GM23338 (cell line): ENCODE measurements at regions not wholly inside any gene's neighbourhood (a gene's known extent, or its start where the extent isn't known, plus 50 kb on each side); places are given as distances from the start of the nearest gene placed in this dataset.
A peak's percentile ranks its signal among the peaks of the same experiment; 100 is the strongest.

Experiments used
- ATAC-seq: fragments of 200-7000 bp; cut with Tn5 transposase; 3 replicates; pipeline ENCODE4 v1.9.1; 2020
- DNase-seq: peaks from one replicate; pipeline ENCODE4 v3.0.0-alpha.2; 2015; ENCODE audit warnings: low spot score
- H2AFZ ChIP-seq: fragments of 200-600 bp; sonication (generic); 2 replicates; pipeline ENCODE4 v1.8.0; 2016; ENCODE audit warnings: antibody characterized with exemption, mild to moderate bottlenecking, moderate library complexity
- H3F3A ChIP-seq: fragments of 200-600 bp; sonication (generic); replicated peaks from 2 replicates; pipeline ENCODE4 v1.8.0; 2017; ENCODE audit warnings: antibody characterized with exemption, mixed run types, low read depth
- H3K27ac ChIP-seq: fragments of 200-600 bp; sonication (generic); 2 replicates; pipeline ENCODE4 v1.6.1; 2016; ENCODE audit warnings: low read depth
- H3K27me3 ChIP-seq: fragments of 200-600 bp; sonication (generic); 2 replicates; pipeline ENCODE4 v1.8.0; 2016; ENCODE audit warnings: mild to moderate bottlenecking, mixed run types, moderate library complexity; ENCODE audit not compliant: insufficient read depth
- H3K36me3 ChIP-seq: fragments of 200-600 bp; sonication (generic); 2 replicates; pipeline ENCODE4 v1.8.0; 2016; ENCODE audit warnings: mild to moderate bottlenecking; ENCODE audit not compliant: insufficient read depth
- H3K4me1 ChIP-seq: fragments of 200-600 bp; sonication (generic); 2 replicates; pipeline ENCODE4 v1.8.0; 2016; ENCODE audit warnings: mild to moderate bottlenecking, moderate library complexity; ENCODE audit not compliant: insufficient read depth
- H3K4me2 ChIP-seq: fragments of 200-600 bp; sonication (generic); 2 replicates; pipeline ENCODE4 v1.7.1; 2017; ENCODE audit warnings: mixed run types
- H3K4me3 ChIP-seq: fragments of 200-600 bp; sonication (generic); 2 replicates; pipeline ENCODE4 v1.6.1; 2016; ENCODE audit warnings: mixed run types
- H3K79me2 ChIP-seq: fragments of 200-600 bp; sonication (generic); replicated peaks from 2 replicates; pipeline ENCODE4 v1.8.0; 2017; ENCODE audit warnings: mild to moderate bottlenecking; ENCODE audit not compliant: insufficient read depth
- H3K9me2 ChIP-seq: fragments of 200-600 bp; sonication (generic); 2 replicates; pipeline ENCODE4 v1.8.0; 2017; ENCODE audit not compliant: insufficient read depth
- H4K20me1 ChIP-seq: fragments of 200-600 bp; sonication (generic); replicated peaks from 2 replicates; pipeline ENCODE4 v1.8.0; 2017; ENCODE audit warnings: mild to moderate bottlenecking; ENCODE audit not compliant: insufficient read depth
- H3K27ac Mint-ChIP-seq: 2 replicates; pipeline ENCODE4 v1.8.0; 2020; ENCODE audit warnings: inconsistent platforms, mild to moderate bottlenecking, moderate library complexity, mixed read lengths
- H3K27me3 Mint-ChIP-seq: 3 replicates; pipeline ENCODE4 v1.8.0; 2022; ENCODE audit warnings: low read depth, mild to moderate bottlenecking, moderate library complexity, mixed read lengths, inconsistent platforms; ENCODE audit not compliant: insufficient read depth, poor library complexity
- H3K36me3 Mint-ChIP-seq: 3 replicates; pipeline ENCODE4 v1.8.0; 2021; ENCODE audit warnings: low read depth, mild to moderate bottlenecking, inconsistent platforms, moderate library complexity, mixed read lengths
- H3K4me1 Mint-ChIP-seq: 3 replicates; pipeline ENCODE4 v1.8.0; 2020; ENCODE audit warnings: mild to moderate bottlenecking, inconsistent platforms, mixed read lengths
- H3K4me3 Mint-ChIP-seq: 3 replicates; pipeline ENCODE4 v1.8.0; 2021; ENCODE audit warnings: moderate library complexity, mild to moderate bottlenecking, inconsistent platforms, mixed read lengths
- H3K9me3 Mint-ChIP-seq: 3 replicates; pipeline ENCODE4 v1.8.0; 2020; ENCODE audit warnings: moderate library complexity, mild to moderate bottlenecking, inconsistent platforms, mixed read lengths
- EZH2 ChIP-seq: fragments of 200-600 bp; sonication (generic); IDR thresholded peaks from one replicate; pipeline ENCODE4 v1.8.0; 2017; ENCODE audit warnings: antibody characterized with exemption, mild to moderate bottlenecking, low read depth; ENCODE audit not compliant: unreplicated experiment
- EZH2phosphoT487 ChIP-seq: fragments of 200-600 bp; sonication (generic); IDR thresholded peaks from one replicate; pipeline ENCODE4 v1.8.1; 2018; ENCODE audit warnings: antibody characterized with exemption; ENCODE audit not compliant: unreplicated experiment
- JUNB ChIP-seq: IDR thresholded peaks from one replicate; pipeline ENCODE4 v1.6.1; 2016; ENCODE audit warnings: antibody characterized with exemption; ENCODE audit not compliant: unreplicated experiment
- NANOG ChIP-seq: IDR thresholded peaks from 2 replicates; pipeline ENCODE4 v1.6.1; 2016; ENCODE audit warnings: antibody characterized with exemption, borderline replicate concordance
- POLR2AphosphoS5 ChIP-seq: IDR thresholded peaks from 2 replicates; pipeline ENCODE4 v1.6.1; 2016; ENCODE audit warnings: antibody characterized with exemption, low read depth
- STAT1 ChIP-seq: IDR thresholded peaks from one replicate; pipeline ENCODE4 v1.6.1; 2016; ENCODE audit warnings: antibody characterized with exemption; ENCODE audit not compliant: unreplicated experiment
- ZNF331 ChIP-seq: fragments of 250-450 bp; sonication (Bioruptor Pico); IDR thresholded peaks from 2 replicates; pipeline ENCODE4 v1.5.0; 2020; ENCODE audit warnings: low read depth, mild to moderate bottlenecking, moderate library complexity
- TF ChIP-seq, protein P1 (sequence below): fragments of 250-450 bp; sonication (Bioruptor Pico); IDR thresholded peaks from 2 replicates; pipeline ENCODE4 v1.5.0; 2020; ENCODE audit warnings: mild to moderate bottlenecking, moderate library complexity

GRCh38 chr5:123802298-123802951 is 290.4 kb downstream of the CSNK1G3 start:
- ATAC-seq (peak; percentile 87), DNase-seq (peak; percentile 10)
- Histone ChIP-seq H3K27ac (no peak overlapping the region), H4K20me1 (no peaks in the 10 kb centered on the region), H3K36me3 (no peaks in the 10 kb centered on the region), H3K4me3 (no peak overlapping the region), H3K79me2 (no peaks in the 10 kb centered on the region), H3K9me2 (0 out of 2 replicates have a peak, but pooled peaks cover 6% of the 10 kb centered on the region), H3K4me2 (peak overlapping the region; percentile 1; the same call in 1 of the 2 replicates), H2AFZ (peak overlapping the region; percentile 56; the same call in 1 of the 2 replicates), H3F3A (no peaks in the 10 kb centered on the region), H3K27me3 (no peaks in the 10 kb centered on the region), H3K4me1 (peaks cover 18% of the 10 kb centered on the region)
- Mint-ChIP-seq H3K27me3 (peaks cover 3% of the 10 kb centered on the region), H3K27ac (no peak overlapping the region), H3K4me3 (no peak overlapping the region), H3K9me3 (no peaks in the 10 kb centered on the region), H3K36me3 (0 out of 3 replicates have a peak, but pooled peaks cover 4% of the 10 kb centered on the region), H3K4me1 (peaks cover 23% of the 10 kb centered on the region)
- TF ChIP-seq EZH2phosphoT487 (no peak), ZNF331 (no peak), NANOG (no peak), EZH2 (no peak)
- TF ChIP-seq, protein P1, sequence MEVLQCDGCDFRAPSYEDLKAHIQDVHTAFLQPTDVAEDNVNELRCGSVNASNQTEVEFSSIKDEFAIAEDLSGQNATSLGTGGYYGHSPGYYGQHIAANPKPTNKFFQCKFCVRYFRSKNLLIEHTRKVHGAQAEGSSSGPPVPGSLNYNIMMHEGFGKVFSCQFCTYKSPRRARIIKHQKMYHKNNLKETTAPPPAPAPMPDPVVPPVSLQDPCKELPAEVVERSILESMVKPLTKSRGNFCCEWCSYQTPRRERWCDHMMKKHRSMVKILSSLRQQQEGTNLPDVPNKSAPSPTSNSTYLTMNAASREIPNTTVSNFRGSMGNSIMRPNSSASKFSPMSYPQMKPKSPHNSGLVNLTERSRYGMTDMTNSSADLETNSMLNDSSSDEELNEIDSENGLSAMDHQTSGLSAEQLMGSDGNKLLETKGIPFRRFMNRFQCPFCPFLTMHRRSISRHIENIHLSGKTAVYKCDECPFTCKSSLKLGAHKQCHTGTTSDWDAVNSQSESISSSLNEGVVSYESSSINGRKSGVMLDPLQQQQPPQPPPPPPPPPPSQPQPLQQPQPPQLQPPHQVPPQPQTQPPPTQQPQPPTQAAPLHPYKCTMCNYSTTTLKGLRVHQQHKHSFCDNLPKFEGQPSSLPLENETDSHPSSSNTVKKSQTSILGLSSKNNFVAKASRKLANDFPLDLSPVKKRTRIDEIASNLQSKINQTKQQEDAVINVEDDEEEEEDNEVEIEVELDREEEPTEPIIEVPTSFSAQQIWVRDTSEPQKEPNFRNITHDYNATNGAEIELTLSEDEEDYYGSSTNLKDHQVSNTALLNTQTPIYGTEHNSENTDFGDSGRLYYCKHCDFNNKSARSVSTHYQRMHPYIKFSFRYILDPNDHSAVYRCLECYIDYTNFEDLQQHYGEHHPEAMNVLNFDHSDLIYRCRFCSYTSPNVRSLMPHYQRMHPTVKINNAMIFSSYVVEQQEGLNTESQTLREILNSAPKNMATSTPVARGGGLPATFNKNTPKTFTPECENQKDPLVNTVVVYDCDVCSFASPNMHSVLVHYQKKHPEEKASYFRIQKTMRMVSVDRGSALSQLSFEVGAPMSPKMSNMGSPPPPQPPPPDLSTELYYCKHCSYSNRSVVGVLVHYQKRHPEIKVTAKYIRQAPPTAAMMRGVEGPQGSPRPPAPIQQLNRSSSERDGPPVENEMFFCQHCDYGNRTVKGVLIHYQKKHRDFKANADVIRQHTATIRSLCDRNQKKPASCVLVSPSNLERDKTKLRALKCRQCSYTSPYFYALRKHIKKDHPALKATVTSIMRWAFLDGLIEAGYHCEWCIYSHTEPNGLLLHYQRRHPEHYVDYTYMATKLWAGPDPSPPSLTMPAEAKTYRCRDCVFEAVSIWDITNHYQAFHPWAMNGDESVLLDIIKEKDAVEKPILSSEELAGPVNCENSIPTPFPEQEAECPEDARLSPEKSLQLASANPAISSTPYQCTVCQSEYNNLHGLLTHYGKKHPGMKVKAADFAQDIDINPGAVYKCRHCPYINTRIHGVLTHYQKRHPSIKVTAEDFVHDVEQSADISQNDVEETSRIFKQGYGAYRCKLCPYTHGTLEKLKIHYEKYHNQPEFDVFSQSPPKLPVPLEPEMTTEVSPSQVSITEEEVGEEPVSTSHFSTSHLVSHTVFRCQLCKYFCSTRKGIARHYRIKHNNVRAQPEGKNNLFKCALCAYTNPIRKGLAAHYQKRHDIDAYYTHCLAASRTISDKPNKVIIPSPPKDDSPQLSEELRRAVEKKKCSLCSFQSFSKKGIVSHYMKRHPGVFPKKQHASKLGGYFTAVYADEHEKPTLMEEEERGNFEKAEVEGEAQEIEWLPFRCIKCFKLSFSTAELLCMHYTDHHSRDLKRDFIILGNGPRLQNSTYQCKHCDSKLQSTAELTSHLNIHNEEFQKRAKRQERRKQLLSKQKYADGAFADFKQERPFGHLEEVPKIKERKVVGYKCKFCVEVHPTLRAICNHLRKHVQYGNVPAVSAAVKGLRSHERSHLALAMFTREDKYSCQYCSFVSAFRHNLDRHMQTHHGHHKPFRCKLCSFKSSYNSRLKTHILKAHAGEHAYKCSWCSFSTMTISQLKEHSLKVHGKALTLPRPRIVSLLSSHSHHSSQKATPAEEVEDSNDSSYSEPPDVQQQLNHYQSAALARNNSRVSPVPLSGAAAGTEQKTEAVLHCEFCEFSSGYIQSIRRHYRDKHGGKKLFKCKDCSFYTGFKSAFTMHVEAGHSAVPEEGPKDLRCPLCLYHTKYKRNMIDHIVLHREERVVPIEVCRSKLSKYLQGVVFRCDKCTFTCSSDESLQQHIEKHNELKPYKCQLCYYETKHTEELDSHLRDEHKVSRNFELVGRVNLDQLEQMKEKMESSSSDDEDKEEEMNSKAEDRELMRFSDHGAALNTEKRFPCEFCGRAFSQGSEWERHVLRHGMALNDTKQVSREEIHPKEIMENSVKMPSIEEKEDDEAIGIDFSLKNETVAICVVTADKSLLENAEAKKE (CRISPR knock-in tag) = 0 out of 2 replicates have a peak, but pooled peaks have one; percentile 4

GRCh38 chr5:123800640-123801039 is 288.7 kb downstream of the CSNK1G3 start:
- Mint-ChIP-seq H3K4me1 (peaks cover 16% of the 10 kb centered on the region), H3K9me3 (peaks cover 9% of the 10 kb centered on the region; the same call in 2 of the 3 replicates), H3K36me3 (peaks cover 4% of the 10 kb centered on the region; the same call in 1 of the 3 replicates), H3K27me3 (peaks cover 3% of the 10 kb centered on the region), H3K4me3 (no peak overlapping the region), H3K27ac (no peak overlapping the region)
- H3F3A ChIP-seq = no peaks in the 10 kb centered on the region
- ATAC-seq (no peak), DNase-seq (no peak)
- H4K20me1 ChIP-seq = no peaks in the 10 kb centered on the region
- peaks cover 6% of the 10 kb centered on the region; the same call in 1 of the 2 replicates for H3K9me2 ChIP-seq
- no peaks in the 10 kb centered on the region for H3K36me3 ChIP-seq
- H3K79me2 ChIP-seq = no peaks in the 10 kb centered on the region
- H3K4me1 ChIP-seq = peaks cover 9% of the 10 kb centered on the region
- H3K27me3 ChIP-seq = no peaks in the 10 kb centered on the region
- no peak overlapping the region for H3K4me3 ChIP-seq
- H3K4me2 ChIP-seq = no peak overlapping the region
- H2AFZ ChIP-seq = no peak overlapping the region
- no peak overlapping the region for H3K27ac ChIP-seq
- TF ChIP-seq JUNB (no peak), POLR2AphosphoS5 (no peak), ZNF331 (no peak), STAT1 (no peak), EZH2phosphoT487 (no peak), EZH2 (no peak)
